ENCODE measurements at regions not wholly inside any gene's neighbourhood (a gene's known extent, or its start where the extent isn't known, plus 50 kb on each side); places are given as distances from the start of the nearest gene placed in this dataset.
"Not testable (repeated sequence)": the region's sequence is repeated elsewhere in the genome, so short reads cannot be mapped to it uniquely, and the experiment has no call there.

DNA sequence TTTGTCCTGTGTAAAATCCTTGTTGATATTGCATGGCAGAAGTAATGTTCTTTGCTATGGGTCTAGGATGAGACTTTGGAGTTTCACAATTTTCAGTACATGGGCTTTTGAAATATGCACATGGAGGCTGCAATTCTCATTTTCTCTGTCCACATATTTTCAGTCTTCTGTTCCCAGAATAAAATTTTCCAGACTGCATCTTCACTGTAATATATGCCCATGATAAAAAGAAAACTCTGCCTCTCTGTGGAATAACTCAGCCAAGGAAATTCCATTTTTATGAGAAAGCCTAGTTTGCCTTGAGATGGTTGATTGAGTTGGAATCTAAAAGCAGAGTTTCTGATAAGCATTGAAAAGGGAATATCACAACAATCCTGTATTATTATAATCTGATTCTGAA is 601.4 kb upstream of the AADAT start:
- H3K27me3 ChIP-seq (ENCODE audit: control insufficient read depth in 2 of 2, insufficient read depth in 2 of 2, low read length in 2 of 2): no peaks in the 10 kb centered on the region
- no peak overlapping the region for H3K9ac ChIP-seq (ENCODE audit: low read depth in 1 of 2, low read length in 2 of 2)
- H3K9me3 ChIP-seq (ENCODE audit: control insufficient read depth in 2 of 2, low read length in 2 of 2): no peaks in the 10 kb centered on the region
- H3K36me3 ChIP-seq (ENCODE audit: control insufficient read depth in 2 of 2, insufficient read depth in 2 of 2, low read length in 2 of 2): no peaks in the 10 kb centered on the region
- no peak overlapping the region for H3K4me3 ChIP-seq (ENCODE audit: low read length in 2 of 2)
- H3K4me1 ChIP-seq (ENCODE audit: control insufficient read depth in 2 of 2, insufficient read depth in 2 of 2, low read length in 2 of 2): no peaks in the 10 kb centered on the region
- no peak overlapping the region for H3K27ac ChIP-seq (ENCODE audit: low read depth in 2 of 2, low read length in 2 of 2)

DNA sequence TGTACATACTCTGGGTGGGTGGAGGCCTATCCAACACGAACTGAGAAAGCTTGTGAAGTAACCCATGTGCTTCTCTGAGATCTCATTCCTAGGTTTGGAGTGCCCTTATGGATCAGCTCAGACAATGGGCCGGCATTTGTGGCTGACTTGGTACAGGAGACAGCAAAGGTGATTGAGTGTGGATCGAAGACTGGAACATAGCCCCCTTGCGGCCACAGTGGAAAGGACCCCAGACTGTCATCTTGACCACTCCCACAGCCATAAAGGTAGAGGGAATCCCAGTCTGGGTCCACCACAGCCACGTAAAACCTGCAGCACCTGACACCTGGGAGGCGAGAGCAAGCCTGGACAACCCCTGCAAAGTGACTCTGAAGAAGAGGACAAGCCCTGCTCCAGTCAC is 598.0 kb upstream of the AADAT start:
- Histone ChIP-seq H3K36me3 (ENCODE audit: control insufficient read depth in 2 of 2, insufficient read depth in 2 of 2, low read length in 2 of 2) (no peaks in the 10 kb centered on the region), H3K4me3 (ENCODE audit: low read length in 2 of 2) (no peak overlapping the region), H3K9me3 (ENCODE audit: control insufficient read depth in 2 of 2, low read length in 2 of 2) (no peaks in the 10 kb centered on the region), H3K27me3 (ENCODE audit: control insufficient read depth in 2 of 2, insufficient read depth in 2 of 2, low read length in 2 of 2) (no peaks in the 10 kb centered on the region), H3K27ac (ENCODE audit: low read depth in 2 of 2, low read length in 2 of 2) (no peak overlapping the region), H3K9ac (ENCODE audit: low read depth in 1 of 2, low read length in 2 of 2) (no peak overlapping the region), H3K4me1 (ENCODE audit: control insufficient read depth in 2 of 2, insufficient read depth in 2 of 2, low read length in 2 of 2) (no peaks in the 10 kb centered on the region)

DNA sequence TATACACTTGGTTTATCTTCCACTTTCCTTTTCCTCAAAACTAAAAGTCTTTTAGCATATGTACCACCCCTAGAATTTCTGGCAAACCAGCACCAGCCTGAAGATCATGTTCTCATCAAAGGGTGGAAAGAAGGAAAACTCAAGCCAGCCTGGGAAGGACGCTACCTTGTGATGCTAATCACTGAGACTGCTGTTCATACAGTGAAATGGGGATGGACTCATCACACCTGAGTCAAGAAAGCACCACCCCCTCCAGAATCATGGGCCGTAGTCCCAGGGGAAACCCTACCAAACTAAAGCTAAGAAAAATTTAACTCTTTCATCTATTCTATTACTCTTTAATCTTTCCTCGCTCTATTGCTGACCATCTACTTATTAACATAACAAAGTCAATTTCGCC is 595.9 kb upstream of the AADAT start:
- H3K9ac ChIP-seq (ENCODE audit: low read depth in 1 of 2, low read length in 2 of 2): not testable (repeated sequence)

DNA sequence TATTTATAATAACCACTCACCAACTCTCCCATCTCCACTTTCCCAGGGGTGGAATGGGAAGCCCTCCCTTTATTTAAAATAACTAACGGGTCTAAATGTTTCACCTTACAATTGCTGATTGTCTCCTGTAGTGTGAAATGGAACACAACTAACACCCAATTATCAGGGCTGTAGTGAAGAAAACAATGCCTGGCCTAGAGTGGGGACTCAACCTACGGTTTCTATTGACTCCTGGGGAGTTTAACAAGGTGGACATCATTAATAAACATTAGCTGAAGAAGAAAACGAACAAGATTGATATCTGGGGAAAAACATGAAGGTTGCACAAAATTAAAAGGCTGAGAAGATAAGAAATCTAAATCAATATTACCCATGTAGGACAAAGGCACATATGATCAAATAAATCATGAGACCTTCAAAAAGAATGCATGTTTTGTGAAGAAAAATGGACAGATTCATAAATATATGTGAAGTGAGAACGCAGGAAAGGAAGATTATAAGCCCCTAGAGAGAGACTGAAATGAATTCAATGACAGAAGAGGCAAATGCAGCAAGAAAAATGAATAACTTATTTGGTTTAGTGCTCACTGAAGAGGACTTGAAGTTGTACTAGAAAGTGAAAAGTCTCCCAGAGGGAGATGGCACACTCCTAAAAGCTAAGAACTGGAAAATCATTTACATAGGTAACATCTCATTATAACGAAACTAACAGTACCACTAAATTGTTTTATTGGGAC is 593.0 kb upstream of the AADAT start:
- H3K9ac ChIP-seq (ENCODE audit: low read depth in 1 of 2, low read length in 2 of 2): no peak overlapping the region
- no peak overlapping the region for H3K27ac ChIP-seq (ENCODE audit: low read depth in 2 of 2, low read length in 2 of 2)
- no peaks in the 10 kb centered on the region for H3K36me3 ChIP-seq (ENCODE audit: control insufficient read depth in 2 of 2, insufficient read depth in 2 of 2, low read length in 2 of 2)
- H3K9me3 ChIP-seq (ENCODE audit: control insufficient read depth in 2 of 2, low read length in 2 of 2): no peaks in the 10 kb centered on the region
- no peaks in the 10 kb centered on the region for H3K4me1 ChIP-seq (ENCODE audit: control insufficient read depth in 2 of 2, insufficient read depth in 2 of 2, low read length in 2 of 2)
- H3K4me3 ChIP-seq (ENCODE audit: low read length in 2 of 2): no peak overlapping the region
- H3K27me3 ChIP-seq (ENCODE audit: control insufficient read depth in 2 of 2, insufficient read depth in 2 of 2, low read length in 2 of 2): no peaks in the 10 kb centered on the region

More for the DNA sequence above, 595.9 kb upstream of the AADAT start:
- not testable (repeated sequence) for H3K36me3 ChIP-seq (ENCODE audit: control insufficient read depth in 2 of 2, insufficient read depth in 2 of 2, low read length in 2 of 2); H3K4me3 ChIP-seq (ENCODE audit: low read length in 2 of 2); H3K27me3 ChIP-seq (ENCODE audit: control insufficient read depth in 2 of 2, insufficient read depth in 2 of 2, low read length in 2 of 2); H3K27ac ChIP-seq (ENCODE audit: low read depth in 2 of 2, low read length in 2 of 2); H3K4me1 ChIP-seq (ENCODE audit: control insufficient read depth in 2 of 2, insufficient read depth in 2 of 2, low read length in 2 of 2); H3K9me3 ChIP-seq (ENCODE audit: control insufficient read depth in 2 of 2, low read length in 2 of 2)

DNA sequence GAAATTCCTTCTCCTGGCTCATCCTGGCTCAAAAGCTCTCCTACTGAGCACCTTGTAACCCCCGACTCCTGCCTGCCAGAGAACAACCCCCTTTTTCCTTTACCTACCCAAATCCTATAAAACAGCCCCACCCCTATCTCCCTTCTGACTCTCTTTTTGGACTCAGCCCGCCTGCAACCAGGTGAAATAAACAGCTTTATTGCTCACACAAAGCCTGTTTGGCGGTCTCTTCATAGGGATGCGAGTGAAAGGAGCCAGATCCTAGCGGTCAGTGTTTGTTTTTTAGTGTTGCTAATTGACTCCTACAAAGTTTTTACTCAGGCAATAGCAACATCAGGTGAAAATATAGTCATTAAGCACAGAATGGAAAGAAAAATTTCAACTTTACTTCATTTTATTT is 592.3 kb upstream of the AADAT start:
- not testable (repeated sequence) for H3K9me3 ChIP-seq (ENCODE audit: control insufficient read depth in 2 of 2, low read length in 2 of 2); H3K4me1 ChIP-seq (ENCODE audit: control insufficient read depth in 2 of 2, insufficient read depth in 2 of 2, low read length in 2 of 2); H3K36me3 ChIP-seq (ENCODE audit: control insufficient read depth in 2 of 2, insufficient read depth in 2 of 2, low read length in 2 of 2)

DNA sequence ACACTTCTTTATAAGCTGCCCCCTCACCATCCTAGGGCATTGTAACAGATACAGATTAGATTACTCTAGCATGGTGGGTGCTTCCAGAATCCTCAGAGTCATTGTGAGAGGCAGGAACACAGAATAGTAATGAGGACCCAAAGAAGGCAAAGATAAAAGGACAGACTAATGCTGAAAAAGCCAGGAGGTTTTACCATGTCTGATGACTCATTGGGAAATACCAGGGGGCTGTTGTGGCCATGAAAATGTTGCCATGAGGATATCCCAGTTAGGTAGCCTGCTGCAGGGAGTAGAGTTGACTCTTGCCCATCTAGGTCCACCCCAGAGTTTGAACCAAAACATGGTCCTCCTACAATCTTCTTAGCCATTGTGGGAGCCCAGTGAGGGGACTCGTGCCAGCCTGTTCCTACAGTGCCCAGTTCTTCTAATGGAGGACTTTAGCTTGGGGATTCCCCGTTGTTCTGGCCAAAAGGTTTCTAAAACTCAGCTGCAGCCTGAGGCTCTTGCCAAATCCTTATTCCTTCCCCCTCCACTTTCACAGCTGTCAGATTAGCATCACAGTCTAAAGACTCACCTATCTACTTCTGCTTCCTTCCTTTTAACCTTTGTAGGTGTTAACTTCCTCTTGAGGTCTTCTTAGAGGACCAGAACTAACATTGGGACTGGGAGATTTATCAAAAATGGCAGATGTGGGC is 586.0 kb upstream of the AADAT start:
- Histone ChIP-seq H3K27ac (ENCODE audit: low read depth in 2 of 2, low read length in 2 of 2) (no peak overlapping the region), H3K4me1 (ENCODE audit: control insufficient read depth in 2 of 2, insufficient read depth in 2 of 2, low read length in 2 of 2) (no peaks in the 10 kb centered on the region), H3K4me3 (ENCODE audit: low read length in 2 of 2) (no peak overlapping the region), H3K9ac (ENCODE audit: low read depth in 1 of 2, low read length in 2 of 2) (no peak overlapping the region), H3K27me3 (ENCODE audit: control insufficient read depth in 2 of 2, insufficient read depth in 2 of 2, low read length in 2 of 2) (no peaks in the 10 kb centered on the region), H3K9me3 (ENCODE audit: control insufficient read depth in 2 of 2, low read length in 2 of 2) (no peaks in the 10 kb centered on the region), H3K36me3 (ENCODE audit: control insufficient read depth in 2 of 2, insufficient read depth in 2 of 2, low read length in 2 of 2) (no peaks in the 10 kb centered on the region)

More for the DNA sequence above, 592.3 kb upstream of the AADAT start:
- not testable (repeated sequence) for H3K27ac ChIP-seq (ENCODE audit: low read depth in 2 of 2, low read length in 2 of 2); H3K27me3 ChIP-seq (ENCODE audit: control insufficient read depth in 2 of 2, insufficient read depth in 2 of 2, low read length in 2 of 2); H3K4me3 ChIP-seq (ENCODE audit: low read length in 2 of 2); H3K9ac ChIP-seq (ENCODE audit: low read depth in 1 of 2, low read length in 2 of 2)

DNA sequence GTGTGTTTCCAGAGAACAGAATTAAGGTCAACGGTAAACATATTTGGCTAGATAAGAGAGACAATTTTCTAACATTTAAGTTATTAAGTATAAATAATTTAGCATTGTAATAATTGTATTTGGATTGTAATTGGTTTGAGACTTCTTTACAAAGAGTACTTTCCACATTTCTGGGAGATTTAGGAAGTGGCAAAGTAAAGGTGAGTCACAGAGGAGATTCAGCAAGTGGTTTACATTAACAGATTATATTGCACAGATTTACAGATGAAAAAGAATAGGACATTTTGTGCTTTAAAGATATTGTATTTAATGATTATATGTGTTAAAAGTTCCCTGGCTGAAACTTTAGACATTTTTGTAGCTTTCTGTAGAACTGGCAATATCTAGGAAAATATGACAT is 584.4 kb upstream of the AADAT start:
- no peaks in the 10 kb centered on the region for H3K36me3 ChIP-seq (ENCODE audit: control insufficient read depth in 2 of 2, insufficient read depth in 2 of 2, low read length in 2 of 2)
- H3K4me3 ChIP-seq (ENCODE audit: low read length in 2 of 2): no peak overlapping the region
- no peak overlapping the region for H3K9ac ChIP-seq (ENCODE audit: low read depth in 1 of 2, low read length in 2 of 2)
- H3K27me3 ChIP-seq (ENCODE audit: control insufficient read depth in 2 of 2, insufficient read depth in 2 of 2, low read length in 2 of 2): no peaks in the 10 kb centered on the region
- H3K4me1 ChIP-seq (ENCODE audit: control insufficient read depth in 2 of 2, insufficient read depth in 2 of 2, low read length in 2 of 2): no peaks in the 10 kb centered on the region
- H3K27ac ChIP-seq (ENCODE audit: low read depth in 2 of 2, low read length in 2 of 2): no peak overlapping the region
- no peaks in the 10 kb centered on the region for H3K9me3 ChIP-seq (ENCODE audit: control insufficient read depth in 2 of 2, low read length in 2 of 2)

DNA sequence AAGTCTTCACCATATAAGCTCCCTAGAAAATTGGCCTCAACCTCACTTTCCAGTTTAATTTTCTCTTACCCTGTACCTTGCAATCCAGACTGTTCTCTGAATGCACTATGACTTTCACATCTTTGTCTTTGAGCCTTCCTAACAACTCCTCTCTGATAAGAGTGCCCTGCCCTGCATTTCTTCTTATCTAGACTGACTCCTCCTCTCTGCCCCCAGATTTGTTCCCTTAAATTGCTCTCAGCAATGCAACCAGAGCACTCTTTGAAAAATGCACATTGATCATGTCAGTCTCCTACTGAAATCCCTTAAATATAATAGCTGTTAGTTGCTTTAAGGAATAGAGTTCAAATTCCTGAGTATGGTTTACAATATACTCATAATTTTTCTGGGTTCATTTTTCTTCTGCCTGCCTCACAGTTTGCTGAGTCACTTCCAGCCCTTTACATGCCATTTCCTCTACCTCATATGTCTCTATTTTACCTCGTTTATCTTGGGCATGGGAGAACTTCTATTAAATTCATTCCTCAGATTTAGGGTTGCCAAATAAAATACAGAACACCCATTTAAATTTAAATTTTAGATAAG is 582.7 kb upstream of the AADAT start:
- no peaks in the 10 kb centered on the region for H3K9me3 ChIP-seq (ENCODE audit: control insufficient read depth in 2 of 2, low read length in 2 of 2)
- no peak overlapping the region for H3K4me3 ChIP-seq (ENCODE audit: low read length in 2 of 2)
- H3K27me3 ChIP-seq (ENCODE audit: control insufficient read depth in 2 of 2, insufficient read depth in 2 of 2, low read length in 2 of 2): no peaks in the 10 kb centered on the region
- no peaks in the 10 kb centered on the region for H3K36me3 ChIP-seq (ENCODE audit: control insufficient read depth in 2 of 2, insufficient read depth in 2 of 2, low read length in 2 of 2)
- H3K27ac ChIP-seq (ENCODE audit: low read depth in 2 of 2, low read length in 2 of 2): no peak overlapping the region
- no peaks in the 10 kb centered on the region for H3K4me1 ChIP-seq (ENCODE audit: control insufficient read depth in 2 of 2, insufficient read depth in 2 of 2, low read length in 2 of 2)
- H3K9ac ChIP-seq (ENCODE audit: low read depth in 1 of 2, low read length in 2 of 2): no peak overlapping the region

DNA sequence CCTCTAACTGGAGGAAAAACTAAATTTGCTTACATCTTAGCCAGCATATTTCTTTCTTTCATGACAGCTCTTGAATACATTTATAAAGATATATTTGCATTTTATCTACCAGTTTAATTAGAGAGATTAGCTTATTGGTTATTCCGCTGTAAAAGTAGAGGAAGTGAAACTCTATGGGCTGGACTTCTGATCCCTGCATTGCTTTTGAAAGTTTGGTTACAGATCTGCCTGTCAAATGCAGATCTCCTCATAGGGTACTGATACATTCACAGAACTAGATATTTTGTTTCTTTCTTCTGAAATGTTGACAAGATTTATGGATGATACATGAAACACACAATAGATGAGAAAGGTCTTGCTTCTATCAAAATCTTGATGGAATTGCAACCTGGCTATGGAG is 581.4 kb upstream of the AADAT start:
- Histone ChIP-seq H3K36me3 (ENCODE audit: control insufficient read depth in 2 of 2, insufficient read depth in 2 of 2, low read length in 2 of 2) (no peaks in the 10 kb centered on the region), H3K4me3 (ENCODE audit: low read length in 2 of 2) (no peak overlapping the region), H3K27me3 (ENCODE audit: control insufficient read depth in 2 of 2, insufficient read depth in 2 of 2, low read length in 2 of 2) (no peaks in the 10 kb centered on the region), H3K4me1 (ENCODE audit: control insufficient read depth in 2 of 2, insufficient read depth in 2 of 2, low read length in 2 of 2) (no peaks in the 10 kb centered on the region), H3K9me3 (ENCODE audit: control insufficient read depth in 2 of 2, low read length in 2 of 2) (no peaks in the 10 kb centered on the region), H3K9ac (ENCODE audit: low read depth in 1 of 2, low read length in 2 of 2) (no peak overlapping the region), H3K27ac (ENCODE audit: low read depth in 2 of 2, low read length in 2 of 2) (no peak overlapping the region)

DNA sequence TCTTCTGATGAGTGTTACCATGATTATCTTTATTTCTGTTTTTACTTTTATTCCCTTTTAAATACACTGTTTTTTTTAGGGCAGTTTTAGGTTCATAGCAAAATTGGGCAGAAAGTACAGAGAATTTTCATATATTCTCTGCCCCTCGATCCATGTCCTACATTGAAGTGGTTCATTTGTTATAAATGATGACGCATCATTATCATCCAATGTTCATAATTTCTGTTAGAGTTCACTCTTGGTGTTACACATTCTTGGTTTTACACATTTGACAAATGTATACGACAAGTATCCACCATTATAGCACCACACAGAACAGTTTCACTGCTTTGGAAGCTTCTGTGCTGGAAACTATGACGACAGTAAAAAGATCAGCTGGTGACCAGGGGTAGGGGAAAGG is 578.1 kb upstream of the AADAT start:
- no peaks in the 10 kb centered on the region for H3K9me3 ChIP-seq (ENCODE audit: control insufficient read depth in 2 of 2, low read length in 2 of 2)
- no peak overlapping the region for H3K9ac ChIP-seq (ENCODE audit: low read depth in 1 of 2, low read length in 2 of 2)
- no peak overlapping the region for H3K27ac ChIP-seq (ENCODE audit: low read depth in 2 of 2, low read length in 2 of 2)
- no peak overlapping the region for H3K4me3 ChIP-seq (ENCODE audit: low read length in 2 of 2)
- H3K4me1 ChIP-seq (ENCODE audit: control insufficient read depth in 2 of 2, insufficient read depth in 2 of 2, low read length in 2 of 2): no peaks in the 10 kb centered on the region
- H3K36me3 ChIP-seq (ENCODE audit: control insufficient read depth in 2 of 2, insufficient read depth in 2 of 2, low read length in 2 of 2): no peaks in the 10 kb centered on the region
- H3K27me3 ChIP-seq (ENCODE audit: control insufficient read depth in 2 of 2, insufficient read depth in 2 of 2, low read length in 2 of 2): no peaks in the 10 kb centered on the region

All from mucosa of rectum (tissue), 2 donors.